IPS DF 4.7 (cell line): ENCODE measurements at regions not wholly inside any gene's neighbourhood (a gene's known extent, or its start where the extent isn't known, plus 50 kb on each side); places are given as distances from the start of the nearest gene placed in this dataset.

Experiments used
- DNase-seq: peaks from one replicate; pipeline ENCODE4 v3.0.0-alpha.2; 2013; ENCODE audit warnings: low spot score; ENCODE audit errors: extremely low read depth

- no peak for DNase-seq
Measured at GRCh38 chr3:81279481-81280379, 481.7 kb downstream of the GBE1 start.

- no peak for DNase-seq
Measured at GRCh38 chr3:81277853-81278252, 483.6 kb downstream of the GBE1 start.

DNA sequence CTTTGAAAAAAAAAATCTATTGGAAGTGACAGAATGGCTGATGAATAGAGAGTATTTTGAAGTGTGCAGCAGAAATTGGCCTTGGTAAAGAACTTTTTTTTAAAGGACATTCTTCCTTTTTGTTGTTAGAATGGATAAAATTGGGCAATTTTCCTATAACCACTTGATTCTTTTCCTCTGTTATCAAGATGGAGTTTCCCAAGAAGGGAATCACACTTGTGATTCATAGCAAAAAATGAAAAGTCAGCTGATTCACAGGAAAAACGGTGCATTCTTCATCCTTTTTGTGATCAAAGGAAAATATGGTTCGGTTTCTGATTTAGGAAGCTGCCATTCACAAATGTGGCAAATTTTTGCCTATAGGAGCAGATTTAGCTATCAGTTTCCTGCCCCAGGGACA lies 486.8 kb downstream of the GBE1 start:
- no peak for DNase-seq

- no peak for DNase-seq
Measured at GRCh38 chr3:81270603-81271379, 490.7 kb downstream of the GBE1 start.

GRCh38 chr3:81268526-81268925 lies 492.9 kb downstream of the GBE1 start:
- DNase-seq = no peak

GRCh38 chr3:81261996-81262395 lies 499.4 kb downstream of the GBE1 start:
- DNase-seq = no peak

- DNase-seq = no peak
Measured at GRCh38 chr3:81255463-81255862, 506.0 kb downstream of the GBE1 start.

DNA sequence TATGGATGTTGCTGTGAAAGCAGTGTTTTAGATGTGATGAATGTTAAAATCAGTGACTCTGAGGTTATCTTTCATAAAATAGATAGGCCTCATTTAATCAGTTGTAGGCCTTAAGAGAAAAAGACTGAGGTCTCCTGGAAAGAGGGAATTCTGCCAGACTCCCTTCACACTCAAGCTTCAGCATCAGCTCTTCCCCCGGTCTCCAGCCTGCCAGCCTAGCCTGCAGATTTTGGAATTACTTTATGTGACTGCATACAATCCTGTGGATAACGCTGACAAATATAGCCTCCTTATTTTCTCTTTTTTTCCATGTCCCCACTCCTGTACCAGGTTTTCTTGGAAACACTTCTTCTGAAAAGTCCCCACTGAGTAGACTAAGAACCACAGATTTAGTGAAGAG lies 510.3 kb downstream of the GBE1 start:
- DNase-seq = no peak

DNA sequence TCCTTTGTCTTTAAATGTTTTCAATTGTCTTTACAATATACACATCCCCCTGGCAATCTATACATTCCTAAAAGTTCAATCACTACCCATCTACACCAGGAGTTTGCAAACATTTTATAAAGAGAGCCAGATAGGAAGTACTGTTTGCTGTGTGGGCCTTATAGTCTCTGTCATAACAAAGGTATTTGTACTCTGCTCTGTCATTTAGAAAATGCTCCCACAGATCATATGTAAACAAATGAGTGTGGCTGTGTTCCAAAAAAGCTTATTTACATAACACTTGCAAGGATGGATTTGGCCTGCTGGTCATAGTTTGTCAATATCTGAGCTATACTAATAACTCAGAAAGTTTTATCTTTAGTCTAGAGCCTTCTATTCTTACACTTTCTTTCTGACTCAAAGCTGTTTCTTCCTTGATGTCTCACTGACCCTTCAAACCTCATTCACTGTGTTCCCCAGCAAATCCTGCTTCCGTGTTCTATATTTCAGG lies 511.9 kb downstream of the GBE1 start:
- no peak for DNase-seq

- DNase-seq = no peak
Measured at GRCh38 chr3:81245501-81245900, 515.9 kb downstream of the GBE1 start.

DNA sequence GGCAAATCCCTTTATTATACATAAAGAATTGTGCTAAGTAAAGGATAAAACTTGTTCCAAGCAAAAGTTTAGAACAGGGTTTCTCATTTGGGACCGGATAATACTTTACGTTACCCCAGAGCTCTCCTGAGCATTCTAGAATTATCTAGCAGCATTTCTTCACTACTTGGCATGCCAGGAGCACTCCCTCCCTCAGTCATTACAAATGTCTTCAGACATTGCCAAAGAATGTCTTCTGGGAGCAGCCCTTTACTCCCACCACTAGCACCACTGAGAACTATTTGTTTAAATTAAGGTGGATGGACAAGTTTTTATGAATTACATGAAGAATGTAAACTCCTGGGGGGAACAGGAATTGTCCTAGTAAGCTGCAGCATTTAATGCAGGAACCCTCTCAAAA lies 516.4 kb downstream of the GBE1 start:
- no peak for DNase-seq

- no peak for DNase-seq
Measured at GRCh38 chr3:81244231-81244630, 517.2 kb downstream of the GBE1 start.

DNA sequence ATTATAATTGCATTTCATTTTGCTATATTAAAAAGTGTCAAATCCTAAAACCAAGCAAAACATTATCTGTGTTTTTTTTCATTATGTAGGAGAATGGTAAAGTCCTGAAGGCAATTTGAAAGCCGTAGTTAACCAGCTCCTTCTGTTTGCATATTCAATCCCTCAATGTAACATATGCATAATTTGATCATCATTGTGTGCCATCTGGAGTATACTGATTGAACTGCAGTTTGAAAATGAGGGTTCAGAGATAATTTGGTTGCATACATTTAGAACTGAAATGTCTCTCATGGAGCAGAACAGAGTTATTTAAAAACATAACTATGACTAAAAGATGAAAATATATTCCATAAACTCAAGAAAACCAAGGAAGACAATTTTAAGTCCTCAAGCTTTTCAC lies 518.6 kb downstream of the GBE1 start:
- no peak for DNase-seq

GRCh38 chr3:81237181-81237580 lies 524.3 kb downstream of the GBE1 start:
- no peak for DNase-seq

DNA sequence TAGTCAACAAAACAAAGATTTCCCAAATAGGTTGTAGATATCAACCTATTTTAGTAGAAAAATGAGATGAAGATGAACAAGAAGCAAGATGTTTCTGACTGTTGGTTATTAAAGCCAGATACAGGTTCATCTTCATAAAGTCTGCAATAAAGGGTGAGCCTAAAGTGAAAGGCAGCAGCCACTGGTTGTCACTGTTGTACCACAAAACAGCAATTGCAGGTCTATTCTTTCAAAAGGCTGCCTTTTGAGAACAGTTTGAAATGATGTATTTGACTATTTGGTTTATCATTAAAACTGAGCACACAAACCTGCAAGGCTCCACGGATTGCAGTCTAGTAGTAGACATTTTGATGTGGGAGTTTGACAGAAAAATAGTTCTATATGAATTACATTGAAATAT lies 543.4 kb downstream of the GBE1 start:
- no peak for DNase-seq

- DNase-seq = no peak
Measured at GRCh38 chr3:81217101-81217500, 544.3 kb downstream of the GBE1 start.

- no peak for DNase-seq
Measured at GRCh38 chr3:81216192-81216591, 545.3 kb downstream of the GBE1 start.

GRCh38 chr3:81214631-81215030 lies 546.8 kb downstream of the GBE1 start:
- DNase-seq = no peak

GRCh38 chr3:81199587-81199986 lies 561.9 kb downstream of the GBE1 start:
- no peak for DNase-seq

DNA sequence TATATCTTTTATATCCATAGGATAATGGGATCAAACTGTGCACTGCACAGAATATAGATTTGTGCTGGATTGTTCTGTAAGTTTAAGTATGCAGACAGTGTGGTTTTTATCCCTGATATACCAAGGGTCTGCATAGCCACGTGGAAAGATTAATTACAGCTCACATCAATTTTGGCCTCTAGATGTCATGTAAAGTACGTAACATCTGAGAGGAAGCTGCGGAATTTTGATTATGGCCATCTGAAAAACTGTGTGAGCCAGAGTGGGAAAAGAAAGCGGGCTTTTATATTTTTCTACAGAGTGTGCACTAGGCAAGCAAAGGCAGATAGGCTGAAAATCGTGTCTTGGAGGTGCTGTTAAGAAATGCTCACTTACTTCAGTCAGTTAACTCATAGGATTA lies 562.7 kb downstream of the GBE1 start:
- DNase-seq = no peak

DNA sequence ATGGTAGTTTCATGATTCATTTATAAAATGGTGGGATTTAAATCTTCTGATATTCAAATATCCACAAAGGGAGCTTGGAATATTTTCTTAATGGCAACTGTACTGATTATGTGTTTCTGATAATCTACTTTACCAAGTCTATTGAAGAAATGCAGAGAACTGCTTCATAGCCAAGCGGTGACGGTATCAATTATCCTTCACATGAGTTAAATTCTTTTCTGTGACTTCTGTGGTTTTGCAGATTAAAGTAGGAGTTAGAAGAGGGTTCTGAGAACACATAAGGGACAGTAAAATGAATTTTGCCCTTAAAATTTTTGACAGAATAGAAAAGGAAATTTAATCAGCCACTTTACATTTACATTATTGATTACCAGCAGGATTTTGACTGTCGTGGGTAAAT lies 563.2 kb downstream of the GBE1 start:
- no peak for DNase-seq

DNA sequence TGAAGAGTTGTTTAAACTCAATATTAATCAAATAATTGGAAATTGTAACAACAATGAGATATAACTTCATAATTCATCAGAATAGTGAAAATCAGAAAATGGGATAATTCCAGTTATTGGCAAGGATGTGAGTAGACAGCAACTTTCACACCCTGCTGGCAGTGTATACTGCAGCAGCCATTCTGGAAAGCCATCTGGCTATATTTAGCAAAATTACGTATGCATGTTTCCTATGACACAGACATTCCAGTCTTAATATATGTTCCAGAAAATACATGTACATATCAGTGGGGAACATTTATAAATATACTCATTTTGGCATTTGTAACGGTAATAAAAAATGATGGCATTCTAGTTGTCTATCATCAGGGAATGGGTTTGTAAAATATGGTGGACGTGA lies 564.1 kb downstream of the GBE1 start:
- no peak for DNase-seq

GRCh38 chr3:81195478-81195877 lies 566.0 kb downstream of the GBE1 start:
- no peak for DNase-seq
